ENCODE measurements at regions not wholly inside any gene's neighbourhood (a gene's known extent, or its start where the extent isn't known, plus 50 kb on each side); places are given as distances from the start of the nearest gene placed in this dataset.

DNA sequence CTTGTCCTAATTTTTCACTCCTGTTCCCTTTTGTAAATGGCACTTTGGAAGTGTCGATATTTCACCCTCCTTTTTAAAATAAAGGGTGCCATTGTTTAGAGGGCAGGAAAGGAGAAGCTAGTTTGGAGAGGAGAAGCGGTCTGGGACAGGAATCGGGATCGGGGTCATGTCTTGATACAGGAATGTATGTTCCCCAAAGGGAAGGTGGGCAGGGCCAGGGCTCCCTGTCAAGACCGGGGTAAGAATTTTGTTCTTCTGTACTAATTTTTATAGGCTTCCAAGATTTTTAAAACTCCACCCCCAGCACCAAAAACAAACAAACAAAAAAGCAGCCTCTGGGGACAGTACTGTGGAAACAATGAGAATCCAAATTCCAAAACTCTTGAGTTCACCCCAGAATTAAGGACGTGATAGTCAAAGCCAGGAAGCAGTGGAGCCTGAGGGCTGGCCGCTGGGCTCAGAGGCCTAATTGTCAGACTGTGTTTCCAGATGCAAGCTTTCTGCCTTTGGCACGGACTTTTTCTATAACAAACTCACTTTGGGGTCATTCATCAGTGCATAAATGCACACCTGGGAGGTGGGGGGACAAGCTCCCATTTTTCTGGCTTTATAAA lies 250.4 kb upstream of the SIX2 start:
- TF ChIP-seq EGR1 (IDR thresholded peaks at IDR 0.05; ENCODE audit: low read depth in 2 of 2) (no peak), RAD21 (IDR thresholded peaks at IDR 0.05) (no peak), SP1 (IDR thresholded peaks at IDR 0.05) (no peak), JUND (IDR thresholded peaks at IDR 0.05) (no peak), GABPA (IDR thresholded peaks at IDR 0.05 in 1 of 2, conservative IDR thresholded peaks at IDR 0.05 in 1 of 2) (no peak), TAF1 (conservative IDR thresholded peaks at IDR 0.05) (no peak), HNF4G (IDR thresholded peaks at IDR 0.05) (no peak), YY1 (IDR thresholded peaks at IDR 0.05) (no peak), HNF4A (conservative IDR thresholded peaks at IDR 0.05) (no peak)
- TF ChIP-seq, protein P1, sequence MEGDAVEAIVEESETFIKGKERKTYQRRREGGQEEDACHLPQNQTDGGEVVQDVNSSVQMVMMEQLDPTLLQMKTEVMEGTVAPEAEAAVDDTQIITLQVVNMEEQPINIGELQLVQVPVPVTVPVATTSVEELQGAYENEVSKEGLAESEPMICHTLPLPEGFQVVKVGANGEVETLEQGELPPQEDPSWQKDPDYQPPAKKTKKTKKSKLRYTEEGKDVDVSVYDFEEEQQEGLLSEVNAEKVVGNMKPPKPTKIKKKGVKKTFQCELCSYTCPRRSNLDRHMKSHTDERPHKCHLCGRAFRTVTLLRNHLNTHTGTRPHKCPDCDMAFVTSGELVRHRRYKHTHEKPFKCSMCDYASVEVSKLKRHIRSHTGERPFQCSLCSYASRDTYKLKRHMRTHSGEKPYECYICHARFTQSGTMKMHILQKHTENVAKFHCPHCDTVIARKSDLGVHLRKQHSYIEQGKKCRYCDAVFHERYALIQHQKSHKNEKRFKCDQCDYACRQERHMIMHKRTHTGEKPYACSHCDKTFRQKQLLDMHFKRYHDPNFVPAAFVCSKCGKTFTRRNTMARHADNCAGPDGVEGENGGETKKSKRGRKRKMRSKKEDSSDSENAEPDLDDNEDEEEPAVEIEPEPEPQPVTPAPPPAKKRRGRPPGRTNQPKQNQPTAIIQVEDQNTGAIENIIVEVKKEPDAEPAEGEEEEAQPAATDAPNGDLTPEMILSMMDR (IDR thresholded peaks at IDR 0.05; ENCODE audit: low read depth, low read length, missing input control): no peak
- TF ChIP-seq, protein P2, sequence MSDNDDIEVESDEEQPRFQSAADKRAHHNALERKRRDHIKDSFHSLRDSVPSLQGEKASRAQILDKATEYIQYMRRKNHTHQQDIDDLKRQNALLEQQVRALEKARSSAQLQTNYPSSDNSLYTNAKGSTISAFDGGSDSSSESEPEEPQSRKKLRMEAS (IDR thresholded peaks at IDR 0.05): no peak
- TF ChIP-seq, protein P3, sequence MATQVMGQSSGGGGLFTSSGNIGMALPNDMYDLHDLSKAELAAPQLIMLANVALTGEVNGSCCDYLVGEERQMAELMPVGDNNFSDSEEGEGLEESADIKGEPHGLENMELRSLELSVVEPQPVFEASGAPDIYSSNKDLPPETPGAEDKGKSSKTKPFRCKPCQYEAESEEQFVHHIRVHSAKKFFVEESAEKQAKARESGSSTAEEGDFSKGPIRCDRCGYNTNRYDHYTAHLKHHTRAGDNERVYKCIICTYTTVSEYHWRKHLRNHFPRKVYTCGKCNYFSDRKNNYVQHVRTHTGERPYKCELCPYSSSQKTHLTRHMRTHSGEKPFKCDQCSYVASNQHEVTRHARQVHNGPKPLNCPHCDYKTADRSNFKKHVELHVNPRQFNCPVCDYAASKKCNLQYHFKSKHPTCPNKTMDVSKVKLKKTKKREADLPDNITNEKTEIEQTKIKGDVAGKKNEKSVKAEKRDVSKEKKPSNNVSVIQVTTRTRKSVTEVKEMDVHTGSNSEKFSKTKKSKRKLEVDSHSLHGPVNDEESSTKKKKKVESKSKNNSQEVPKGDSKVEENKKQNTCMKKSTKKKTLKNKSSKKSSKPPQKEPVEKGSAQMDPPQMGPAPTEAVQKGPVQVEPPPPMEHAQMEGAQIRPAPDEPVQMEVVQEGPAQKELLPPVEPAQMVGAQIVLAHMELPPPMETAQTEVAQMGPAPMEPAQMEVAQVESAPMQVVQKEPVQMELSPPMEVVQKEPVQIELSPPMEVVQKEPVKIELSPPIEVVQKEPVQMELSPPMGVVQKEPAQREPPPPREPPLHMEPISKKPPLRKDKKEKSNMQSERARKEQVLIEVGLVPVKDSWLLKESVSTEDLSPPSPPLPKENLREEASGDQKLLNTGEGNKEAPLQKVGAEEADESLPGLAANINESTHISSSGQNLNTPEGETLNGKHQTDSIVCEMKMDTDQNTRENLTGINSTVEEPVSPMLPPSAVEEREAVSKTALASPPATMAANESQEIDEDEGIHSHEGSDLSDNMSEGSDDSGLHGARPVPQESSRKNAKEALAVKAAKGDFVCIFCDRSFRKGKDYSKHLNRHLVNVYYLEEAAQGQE (IDR thresholded peaks at IDR 0.05): no peak
- TF ChIP-seq, protein P4, sequence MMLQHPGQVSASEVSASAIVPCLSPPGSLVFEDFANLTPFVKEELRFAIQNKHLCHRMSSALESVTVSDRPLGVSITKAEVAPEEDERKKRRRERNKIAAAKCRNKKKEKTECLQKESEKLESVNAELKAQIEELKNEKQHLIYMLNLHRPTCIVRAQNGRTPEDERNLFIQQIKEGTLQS (IDR thresholded peaks at IDR 0.05): no peak
- TF ChIP-seq, protein P5, sequence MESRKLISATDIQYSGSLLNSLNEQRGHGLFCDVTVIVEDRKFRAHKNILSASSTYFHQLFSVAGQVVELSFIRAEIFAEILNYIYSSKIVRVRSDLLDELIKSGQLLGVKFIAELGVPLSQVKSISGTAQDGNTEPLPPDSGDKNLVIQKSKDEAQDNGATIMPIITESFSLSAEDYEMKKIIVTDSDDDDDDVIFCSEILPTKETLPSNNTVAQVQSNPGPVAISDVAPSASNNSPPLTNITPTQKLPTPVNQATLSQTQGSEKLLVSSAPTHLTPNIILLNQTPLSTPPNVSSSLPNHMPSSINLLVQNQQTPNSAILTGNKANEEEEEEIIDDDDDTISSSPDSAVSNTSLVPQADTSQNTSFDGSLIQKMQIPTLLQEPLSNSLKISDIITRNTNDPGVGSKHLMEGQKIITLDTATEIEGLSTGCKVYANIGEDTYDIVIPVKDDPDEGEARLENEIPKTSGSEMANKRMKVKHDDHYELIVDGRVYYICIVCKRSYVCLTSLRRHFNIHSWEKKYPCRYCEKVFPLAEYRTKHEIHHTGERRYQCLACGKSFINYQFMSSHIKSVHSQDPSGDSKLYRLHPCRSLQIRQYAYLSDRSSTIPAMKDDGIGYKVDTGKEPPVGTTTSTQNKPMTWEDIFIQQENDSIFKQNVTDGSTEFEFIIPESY (IDR thresholded peaks at IDR 0.05): no peak
